ENCODE measurements at regions not wholly inside any gene's neighbourhood (a gene's known extent, or its start where the extent isn't known, plus 50 kb on each side); places are given as distances from the start of the nearest gene placed in this dataset.

GRCh38 chr10:10967029-10967428 is 50.6 kb upstream of the CELF2 start (continued):
- TF ChIP-seq, protein P1, sequence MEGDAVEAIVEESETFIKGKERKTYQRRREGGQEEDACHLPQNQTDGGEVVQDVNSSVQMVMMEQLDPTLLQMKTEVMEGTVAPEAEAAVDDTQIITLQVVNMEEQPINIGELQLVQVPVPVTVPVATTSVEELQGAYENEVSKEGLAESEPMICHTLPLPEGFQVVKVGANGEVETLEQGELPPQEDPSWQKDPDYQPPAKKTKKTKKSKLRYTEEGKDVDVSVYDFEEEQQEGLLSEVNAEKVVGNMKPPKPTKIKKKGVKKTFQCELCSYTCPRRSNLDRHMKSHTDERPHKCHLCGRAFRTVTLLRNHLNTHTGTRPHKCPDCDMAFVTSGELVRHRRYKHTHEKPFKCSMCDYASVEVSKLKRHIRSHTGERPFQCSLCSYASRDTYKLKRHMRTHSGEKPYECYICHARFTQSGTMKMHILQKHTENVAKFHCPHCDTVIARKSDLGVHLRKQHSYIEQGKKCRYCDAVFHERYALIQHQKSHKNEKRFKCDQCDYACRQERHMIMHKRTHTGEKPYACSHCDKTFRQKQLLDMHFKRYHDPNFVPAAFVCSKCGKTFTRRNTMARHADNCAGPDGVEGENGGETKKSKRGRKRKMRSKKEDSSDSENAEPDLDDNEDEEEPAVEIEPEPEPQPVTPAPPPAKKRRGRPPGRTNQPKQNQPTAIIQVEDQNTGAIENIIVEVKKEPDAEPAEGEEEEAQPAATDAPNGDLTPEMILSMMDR (IDR thresholded peaks at IDR 0.05 in 2 of 3, conservative IDR thresholded peaks at IDR 0.05 in 1 of 3; ENCODE audit: borderline replicate concordance in 1 of 3, insufficient read depth in 1 of 3, low read depth in 2 of 3, low read length in 2 of 3): no peak

- no peak overlapping the region for H3K4me2 ChIP-seq (ENCODE audit: low read length)
- H3K9me2 ChIP-seq (ENCODE audit: insufficient read depth): no peaks in the 10 kb centered on the region
- H4K20me1 ChIP-seq (ENCODE audit: insufficient read depth): no peaks in the 10 kb centered on the region
- RAD21 ChIA-PET (ENCODE audit: low non-redundant PET in 1 of 2, low total read pairs in 2 of 2, uncharacterized antibody in 2 of 2, unreplicated experiment in 2 of 2): no interaction called here
- no peak overlapping the region for H3K9ac ChIP-seq (ENCODE audit: low read length)
- CTCF ChIA-PET: no interaction called here
- POLR2A ChIA-PET: no interaction called here
- TF ChIP-seq JUND (IDR thresholded peaks at IDR 0.05) (no peak), SIN3A (IDR thresholded peaks at IDR 0.05; ENCODE audit: low read depth) (no peak), ATF3 (IDR thresholded peaks at IDR 0.05) (no peak), SRF (IDR thresholded peaks at IDR 0.05; ENCODE audit: low read depth) (no peak), RAD21 (IDR thresholded peaks at IDR 0.05; ENCODE audit: low read depth) (no peak)
- intact Hi-C loops (cut with micrococcal nuclease): no loop called here
- BruUV-seq (replicated peaks): no TSS peak
- no peaks in the 10 kb centered on the region for H3K79me2 ChIP-seq (ENCODE audit: insufficient read depth, low read length)
- H3K27ac ChIP-seq (ENCODE audit: low read depth, low read length): no peak overlapping the region
- ATAC-seq: no peak
- no peak overlapping the region for H2AFZ ChIP-seq (ENCODE audit: low read depth, low read length, poor library complexity, severe bottlenecking)
- H3K4me3 ChIP-seq (replicated peaks in 1 of 2; ENCODE audit: low read depth in 1 of 2, low read length in 2 of 2): no peak overlapping the region
- H3K27me3 ChIP-seq (ENCODE audit: insufficient read depth, low read length): no peaks in the 10 kb centered on the region
- H3K9me3 ChIP-seq (ENCODE audit: control insufficient read depth in 1 of 2, insufficient read depth in 1 of 2, low read depth in 1 of 2, low read length in 2 of 2): peaks cover 8 to 15% of the 10 kb centered on the region in 2 experiments; a peak in 2 of 4 replicates
- H3K4me1 ChIP-seq (ENCODE audit: control insufficient read depth in 1 of 2, insufficient read depth in 2 of 2, low read length in 2 of 2): no peaks in the 10 kb centered on the region
- H3K36me3 ChIP-seq (ENCODE audit: control insufficient read depth in 1 of 2, insufficient read depth in 2 of 2, low read length in 2 of 2): no peaks in the 10 kb centered on the region
- no peak for DNase-seq (ENCODE audit: low read depth, low spot score)
Measured at GRCh38 chr10:10967581-10968256, 50.0 kb upstream of the CELF2 start.

Data from HCT116 (cell line).